Transverse colon (tissue), 3 donors: ENCODE measurements at regions not wholly inside any gene's neighbourhood (a gene's known extent, or its start where the extent isn't known, plus 50 kb on each side); places are given as distances from the start of the nearest gene placed in this dataset.
"Not testable (repeated sequence)": the region's sequence is repeated elsewhere in the genome, so short reads cannot be mapped to it uniquely, and the experiment has no call there.

Source experiments
- CTCF ChIP-seq, 5 experiments: fragments of 200-600 bp in 3 of 5; fragments of 450-650 bp in 2 of 5; sonication (generic) in 3 of 5; IDR thresholded peaks; 1 replicate in 2 of 5; 2 replicates in 3 of 5; pipeline ENCODE4 v1.5.1; 2016 to 2017; ENCODE audit warnings: antibody characterized with exemption in 5 of 5, inconsistent platforms in 3 of 5, mild to moderate bottlenecking in 2 of 5, moderate library complexity in 1 of 5
- POLR2A ChIP-seq: fragments of 450-650 bp; IDR thresholded peaks from one replicate; pipeline ENCODE4 v1.6.1; 2016; ENCODE audit warnings: antibody characterized with exemption, mild to moderate bottlenecking, moderate library complexity

- not testable (repeated sequence) for TF ChIP-seq POLR2A; CTCF (IDR thresholded peaks at IDR 0.05)
Observed at GRCh38 chr4:31202054-31202453, 481.9 kb downstream of the PCDH7 start.
